Activated CD4-positive, alpha-beta memory T cell treated with anti-CD3 and anti-CD28 coated beads for 36 hours (primary cell): ENCODE measurements at regions not wholly inside any gene's neighbourhood (a gene's known extent, or its start where the extent isn't known, plus 50 kb on each side); places are given as distances from the start of the nearest gene placed in this dataset.
A peak's percentile ranks its signal among the peaks of the same experiment; 100 is the strongest.

ENCODE experiments used
- CTCF ChIA-PET: fragments of 350-600 bp; sonication (Branson Sonifier 250); formaldehyde crosslinking; loops from one replicate; lab custom pipeline; 2021; ENCODE audit warnings: antibody characterized with exemption, inconsistent platforms; lab: Charles Lee
- POLR2A ChIA-PET: fragments of 350-600 bp; sonication (Branson Sonifier 250); formaldehyde crosslinking; loops from one replicate; lab custom pipeline; 2021; ENCODE audit warnings: antibody characterized with exemption; lab: Charles Lee
- DNase-seq: peaks from one replicate; pipeline ENCODE4 v3.0.0-alpha.2; 2020
- H3K27ac Mint-ChIP-seq: one replicate; pipeline ENCODE4 v1.8.0; 2021; ENCODE audit warnings: mixed read lengths
- H3K27me3 Mint-ChIP-seq: one replicate; pipeline ENCODE4 v1.8.0; 2021; ENCODE audit warnings: mixed read lengths
- H3K36me3 Mint-ChIP-seq: one replicate; pipeline ENCODE4 v1.8.0; 2021; ENCODE audit warnings: mixed read lengths
- H3K4me1 Mint-ChIP-seq: one replicate; pipeline ENCODE4 v1.8.0; 2021; ENCODE audit warnings: low read depth, mixed read lengths
- H3K4me3 Mint-ChIP-seq: one replicate; pipeline ENCODE4 v1.8.0; 2021; ENCODE audit warnings: mild to moderate bottlenecking, mixed read lengths
- H3K9me3 Mint-ChIP-seq: one replicate; pipeline ENCODE4 v1.8.0; 2021; ENCODE audit warnings: mixed read lengths
- intact Hi-C: fragments of 100-400 bp; cut with micrococcal nuclease; formaldehyde crosslinking; loops from one replicate; pipeline ENCODE4 v1.15.1; 2023

- H3K27me3 Mint-ChIP-seq, result no peaks in the 10 kb centered on the region
- H3K9me3 Mint-ChIP-seq, result peaks cover 2% of the 10 kb centered on the region
- intact Hi-C loops, result no loop called here
- no peak overlapping the region for H3K27ac Mint-ChIP-seq
- H3K4me1 Mint-ChIP-seq, result peaks cover 7% of the 10 kb centered on the region
- POLR2A ChIA-PET, result no interaction called here
- CTCF ChIA-PET, result no interaction called here
- no peak overlapping the region for H3K4me3 Mint-ChIP-seq
- DNase-seq, result peak; percentile 9
- no peaks in the 10 kb centered on the region for H3K36me3 Mint-ChIP-seq
Observed at GRCh38 chr9:31597977-31598376, 786.5 kb upstream of the ACO1 start.

GRCh38 chr9:31601666-31602065 lies 782.8 kb upstream of the ACO1 start:
- no peaks in the 10 kb centered on the region for H3K36me3 Mint-ChIP-seq
- no peaks in the 10 kb centered on the region for H3K27me3 Mint-ChIP-seq
- no peak overlapping the region for H3K4me3 Mint-ChIP-seq
- no peak overlapping the region for H3K27ac Mint-ChIP-seq
- peaks cover 7% of the 10 kb centered on the region for H3K4me1 Mint-ChIP-seq
- ChIA-PET CTCF (no interaction called here), POLR2A (no interaction called here)
- H3K9me3 Mint-ChIP-seq, result no peaks in the 10 kb centered on the region
- intact Hi-C loops, result no loop called here
- no peak for DNase-seq

GRCh38 chr9:31604531-31604930 lies 779.9 kb upstream of the ACO1 start:
- intact Hi-C loops, result no loop called here
- no peaks in the 10 kb centered on the region for H3K36me3 Mint-ChIP-seq

GRCh38 chr9:31605164-31605563 lies 779.3 kb upstream of the ACO1 start:
- intact Hi-C loops, result no loop called here
- Mint-ChIP-seq H3K36me3 (no peaks in the 10 kb centered on the region), H3K27ac (no peak overlapping the region), H3K4me1 (no peaks in the 10 kb centered on the region), H3K4me3 (no peak overlapping the region), H3K9me3 (no peaks in the 10 kb centered on the region), H3K27me3 (no peaks in the 10 kb centered on the region)
- POLR2A ChIA-PET, result no interaction called here
- no peak for DNase-seq
- CTCF ChIA-PET, result no interaction called here

More at GRCh38 chr9:31604531-31604930, 779.9 kb upstream of the ACO1 start:
- H3K27ac Mint-ChIP-seq, result no peak overlapping the region
- H3K4me3 Mint-ChIP-seq, result no peak overlapping the region
- DNase-seq, result no peak
- no peaks in the 10 kb centered on the region for H3K4me1 Mint-ChIP-seq
- no peaks in the 10 kb centered on the region for H3K27me3 Mint-ChIP-seq
- no peaks in the 10 kb centered on the region for H3K9me3 Mint-ChIP-seq
- ChIA-PET POLR2A (no interaction called here), CTCF (no interaction called here)

GRCh38 chr9:31606678-31607077 lies 777.8 kb upstream of the ACO1 start:
- no peak overlapping the region for H3K27ac Mint-ChIP-seq
- no peaks in the 10 kb centered on the region for H3K36me3 Mint-ChIP-seq
- POLR2A ChIA-PET, result no interaction called here
- no peak for DNase-seq
- no peaks in the 10 kb centered on the region for H3K4me1 Mint-ChIP-seq
- no peaks in the 10 kb centered on the region for H3K9me3 Mint-ChIP-seq
- H3K4me3 Mint-ChIP-seq, result no peak overlapping the region
- CTCF ChIA-PET, result no interaction called here
- intact Hi-C loops, result no loop called here
- no peaks in the 10 kb centered on the region for H3K27me3 Mint-ChIP-seq

GRCh38 chr9:31608416-31608815 lies 776.0 kb upstream of the ACO1 start:
- H3K4me1 Mint-ChIP-seq, result no peaks in the 10 kb centered on the region
- POLR2A ChIA-PET, result no interaction called here
- no peak for DNase-seq
- no peaks in the 10 kb centered on the region for H3K27me3 Mint-ChIP-seq
- H3K27ac Mint-ChIP-seq, result no peak overlapping the region
- no peak overlapping the region for H3K4me3 Mint-ChIP-seq
- intact Hi-C loops, result no loop called here
- H3K36me3 Mint-ChIP-seq, result no peaks in the 10 kb centered on the region
- no peaks in the 10 kb centered on the region for H3K9me3 Mint-ChIP-seq
- CTCF ChIA-PET, result no interaction called here

- no peaks in the 10 kb centered on the region for H3K36me3 Mint-ChIP-seq
- CTCF ChIA-PET, result no interaction called here
- no peak overlapping the region for H3K27ac Mint-ChIP-seq
- no peak for DNase-seq
- POLR2A ChIA-PET, result no interaction called here
- H3K27me3 Mint-ChIP-seq, result no peaks in the 10 kb centered on the region
- H3K4me3 Mint-ChIP-seq, result no peak overlapping the region
- no peaks in the 10 kb centered on the region for H3K9me3 Mint-ChIP-seq
- H3K4me1 Mint-ChIP-seq, result no peaks in the 10 kb centered on the region
- intact Hi-C loops, result no loop called here
Observed at GRCh38 chr9:31608881-31609280, 775.6 kb upstream of the ACO1 start.

GRCh38 chr9:31612336-31613030 lies 772.0 kb upstream of the ACO1 start:
- H3K36me3 Mint-ChIP-seq, result no peaks in the 10 kb centered on the region
- intact Hi-C loops, result no loop called here
- no peaks in the 10 kb centered on the region for H3K27me3 Mint-ChIP-seq
- DNase-seq, result no peak
- H3K4me1 Mint-ChIP-seq, result no peaks in the 10 kb centered on the region
- no peak overlapping the region for H3K4me3 Mint-ChIP-seq
- no peaks in the 10 kb centered on the region for H3K9me3 Mint-ChIP-seq
- ChIA-PET CTCF (no interaction called here), POLR2A (no interaction called here)
- H3K27ac Mint-ChIP-seq, result no peak overlapping the region

- no peak for DNase-seq
- no peak overlapping the region for H3K4me3 Mint-ChIP-seq
- H3K36me3 Mint-ChIP-seq, result no peaks in the 10 kb centered on the region
- no peaks in the 10 kb centered on the region for H3K9me3 Mint-ChIP-seq
- ChIA-PET CTCF (no interaction called here), POLR2A (no interaction called here)
- no peak overlapping the region for H3K27ac Mint-ChIP-seq
- H3K4me1 Mint-ChIP-seq, result peaks cover 4% of the 10 kb centered on the region
- H3K27me3 Mint-ChIP-seq, result no peaks in the 10 kb centered on the region
- intact Hi-C loops, result no loop called here
Observed at GRCh38 chr9:31615966-31616365, 768.5 kb upstream of the ACO1 start.

GRCh38 chr9:31623511-31623910 lies 760.9 kb upstream of the ACO1 start:
- Mint-ChIP-seq H3K4me1 (peaks cover 4% of the 10 kb centered on the region), H3K9me3 (peaks cover 11% of the 10 kb centered on the region), H3K36me3 (no peaks in the 10 kb centered on the region), H3K4me3 (no peak overlapping the region), H3K27ac (no peak overlapping the region), H3K27me3 (no peaks in the 10 kb centered on the region)
- POLR2A ChIA-PET, result no interaction called here
- CTCF ChIA-PET, result no interaction called here
- no peak for DNase-seq
- intact Hi-C loops, result no loop called here

- POLR2A ChIA-PET, result no interaction called here
- CTCF ChIA-PET, result no interaction called here
- intact Hi-C loops, result no loop called here
- H3K4me1 Mint-ChIP-seq, result peaks cover 9% of the 10 kb centered on the region
- no peaks in the 10 kb centered on the region for H3K36me3 Mint-ChIP-seq
- DNase-seq, result no peak
- H3K4me3 Mint-ChIP-seq, result no peak overlapping the region
- H3K27me3 Mint-ChIP-seq, result no peaks in the 10 kb centered on the region
- H3K9me3 Mint-ChIP-seq, result peaks cover 11% of the 10 kb centered on the region
- no peak overlapping the region for H3K27ac Mint-ChIP-seq
Observed at GRCh38 chr9:31629292-31629691, 755.2 kb upstream of the ACO1 start.

- POLR2A ChIA-PET, result no interaction called here
- CTCF ChIA-PET, result no interaction called here
- H3K4me1 Mint-ChIP-seq, result peaks cover 4% of the 10 kb centered on the region
- H3K27ac Mint-ChIP-seq, result no peak overlapping the region
- H3K36me3 Mint-ChIP-seq, result no peaks in the 10 kb centered on the region
- H3K27me3 Mint-ChIP-seq, result no peaks in the 10 kb centered on the region
- intact Hi-C loops, result no loop called here
- no peaks in the 10 kb centered on the region for H3K9me3 Mint-ChIP-seq
- no peak overlapping the region for H3K4me3 Mint-ChIP-seq
- DNase-seq, result no peak
Observed at GRCh38 chr9:31637265-31637664, 747.2 kb upstream of the ACO1 start.

- no peaks in the 10 kb centered on the region for H3K27me3 Mint-ChIP-seq
- ChIA-PET POLR2A (no interaction called here), CTCF (no interaction called here)
- H3K27ac Mint-ChIP-seq, result no peak overlapping the region
- intact Hi-C loops, result no loop called here
- no peaks in the 10 kb centered on the region for H3K36me3 Mint-ChIP-seq
- H3K9me3 Mint-ChIP-seq, result no peaks in the 10 kb centered on the region
- no peak for DNase-seq
- H3K4me3 Mint-ChIP-seq, result no peak overlapping the region
- H3K4me1 Mint-ChIP-seq, result peaks cover 4% of the 10 kb centered on the region
Observed at GRCh38 chr9:31637861-31638260, 746.6 kb upstream of the ACO1 start.
